Endothelial cell of umbilical vein (primary cell): ENCODE measurements at regions not wholly inside any gene's neighbourhood (a gene's known extent, or its start where the extent isn't known, plus 50 kb on each side); places are given as distances from the start of the nearest gene placed in this dataset.

Source experiments
- CTCF ChIP-seq, 2 donors: IDR thresholded peaks; 1 replicate in 1 of 2; 2 replicates in 1 of 2; pipeline ENCODE4 v1.5.1; 2011; ENCODE audit warnings: low read length in 2 of 2, mild to moderate bottlenecking in 2 of 2, moderate library complexity in 2 of 2, control low read depth in 1 of 2, inconsistent platforms in 1 of 2, low read depth in 1 of 2; ENCODE audit not compliant: insufficient read depth in 1 of 2; ENCODE audit errors: extremely low read depth in 1 of 2
- EZH2 ChIP-seq: IDR thresholded peaks from 2 replicates; pipeline ENCODE4 v1.6.1; 2012; ENCODE audit warnings: borderline replicate concordance, low read depth, mild to moderate bottlenecking, moderate library complexity, low read length, inconsistent platforms; ENCODE audit not compliant: severe bottlenecking
- FOS ChIP-seq: IDR thresholded peaks from 2 replicates; pipeline ENCODE4 v1.6.1; 2011; ENCODE audit warnings: mild to moderate bottlenecking, low read length, moderate library complexity, borderline replicate concordance; ENCODE audit not compliant: insufficient read depth
- MYC ChIP-seq: IDR thresholded peaks from one replicate; pipeline ENCODE4 v1.6.1; 2011; ENCODE audit warnings: mild to moderate bottlenecking, low read depth, low read length
- POLR2A ChIP-seq: IDR thresholded peaks from 2 replicates; pipeline ENCODE4 v1.6.1; 2012; ENCODE audit warnings: low read depth, mild to moderate bottlenecking, control low read depth, low read length
- POLR2AphosphoS5 ChIP-seq: IDR thresholded peaks from 2 replicates; pipeline ENCODE4 v1.6.1; 2012; ENCODE audit warnings: low read depth, mild to moderate bottlenecking, control low read depth, low read length, moderate library complexity; ENCODE audit not compliant: insufficient read depth

GRCh38 chr3:168285506-168285905 lies 189.8 kb upstream of the GOLIM4 start:
- no peak for TF ChIP-seq POLR2AphosphoS5
- no peak for TF ChIP-seq CTCF (IDR thresholded peaks at IDR 0.05; ENCODE audit: extremely low read depth in 1 of 2, insufficient read depth in 1 of 2, low read depth in 1 of 2, low read length in 2 of 2)
- TF ChIP-seq MYC: no peak
- TF ChIP-seq POLR2A: no peak
- no peak for TF ChIP-seq FOS
- no peak for TF ChIP-seq EZH2
